ENCODE measurements at regions not wholly inside any gene's neighbourhood (a gene's known extent, or its start where the extent isn't known, plus 50 kb on each side); places are given as distances from the start of the nearest gene placed in this dataset.

DNA sequence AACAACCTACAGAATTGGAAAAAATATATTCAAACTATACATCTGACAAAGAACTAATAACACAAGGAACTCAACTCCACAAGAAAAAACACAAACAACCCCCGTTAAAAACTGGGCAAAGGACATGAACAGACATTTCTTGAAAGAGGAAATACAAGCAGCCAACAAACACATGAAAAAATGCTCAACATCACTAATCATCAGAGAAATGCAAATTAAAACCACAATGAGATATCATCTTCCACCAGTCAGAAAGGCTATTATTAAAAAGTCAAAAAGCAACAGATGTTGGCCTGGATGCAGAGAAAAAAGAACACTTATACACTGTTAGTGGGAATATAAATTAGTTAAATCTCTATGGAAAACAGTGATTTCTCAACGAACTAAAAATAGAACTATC lies 82.6 kb upstream of the CCDC91 start:
- TF ChIP-seq, protein P1, sequence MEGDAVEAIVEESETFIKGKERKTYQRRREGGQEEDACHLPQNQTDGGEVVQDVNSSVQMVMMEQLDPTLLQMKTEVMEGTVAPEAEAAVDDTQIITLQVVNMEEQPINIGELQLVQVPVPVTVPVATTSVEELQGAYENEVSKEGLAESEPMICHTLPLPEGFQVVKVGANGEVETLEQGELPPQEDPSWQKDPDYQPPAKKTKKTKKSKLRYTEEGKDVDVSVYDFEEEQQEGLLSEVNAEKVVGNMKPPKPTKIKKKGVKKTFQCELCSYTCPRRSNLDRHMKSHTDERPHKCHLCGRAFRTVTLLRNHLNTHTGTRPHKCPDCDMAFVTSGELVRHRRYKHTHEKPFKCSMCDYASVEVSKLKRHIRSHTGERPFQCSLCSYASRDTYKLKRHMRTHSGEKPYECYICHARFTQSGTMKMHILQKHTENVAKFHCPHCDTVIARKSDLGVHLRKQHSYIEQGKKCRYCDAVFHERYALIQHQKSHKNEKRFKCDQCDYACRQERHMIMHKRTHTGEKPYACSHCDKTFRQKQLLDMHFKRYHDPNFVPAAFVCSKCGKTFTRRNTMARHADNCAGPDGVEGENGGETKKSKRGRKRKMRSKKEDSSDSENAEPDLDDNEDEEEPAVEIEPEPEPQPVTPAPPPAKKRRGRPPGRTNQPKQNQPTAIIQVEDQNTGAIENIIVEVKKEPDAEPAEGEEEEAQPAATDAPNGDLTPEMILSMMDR (IDR thresholded peaks at IDR 0.05; ENCODE audit: low read depth, low read length): no peak
- no peak overlapping the region for H3K4me3 ChIP-seq (ENCODE audit: low read depth, low read length)

DNA sequence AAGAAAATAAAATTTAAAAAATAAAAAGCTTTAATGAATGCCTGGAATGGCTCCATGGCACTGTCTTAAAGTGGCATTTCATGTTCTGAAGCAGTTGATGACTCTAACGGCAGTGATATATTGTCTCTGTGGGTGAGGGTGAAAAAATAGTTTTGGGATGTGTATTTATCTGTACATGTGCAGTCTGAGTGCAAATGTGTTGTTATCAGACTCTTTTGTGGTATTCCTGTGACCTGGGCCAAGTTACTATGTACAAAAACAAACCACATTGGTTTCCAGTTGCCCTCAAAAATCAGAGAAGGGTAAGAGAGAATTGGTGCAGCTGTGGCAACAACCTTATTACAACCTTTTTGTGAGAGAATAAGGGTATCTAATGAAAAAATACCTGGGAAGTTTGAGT lies 81.7 kb upstream of the CCDC91 start:
- TF ChIP-seq, protein P1 (IDR thresholded peaks at IDR 0.05; ENCODE audit: low read depth, low read length): no peak
- no peak overlapping the region for H3K4me3 ChIP-seq (ENCODE audit: low read depth, low read length)

DNA sequence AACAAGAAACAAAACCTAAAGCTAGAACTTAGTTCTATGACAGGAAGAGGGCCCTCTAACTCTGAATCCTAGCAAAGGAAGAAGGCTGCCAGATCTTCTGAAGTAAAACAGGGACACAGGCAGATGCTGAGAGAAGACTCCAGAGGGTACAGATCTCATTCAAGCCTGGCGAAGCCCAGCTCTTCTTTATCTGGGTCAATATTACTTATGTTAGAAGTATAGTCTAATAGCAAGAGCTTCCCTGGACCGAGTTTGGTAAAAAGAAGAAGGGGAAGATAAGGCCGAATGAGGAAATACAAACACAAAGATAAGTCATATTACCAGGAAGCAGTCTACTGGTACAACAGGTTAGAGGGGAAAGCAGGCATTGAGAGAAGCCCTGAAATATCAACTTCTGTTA lies 79.9 kb upstream of the CCDC91 start:
- TF ChIP-seq, protein P1 (IDR thresholded peaks at IDR 0.05; ENCODE audit: low read depth, low read length): no peak
- no peak overlapping the region for H3K4me3 ChIP-seq (ENCODE audit: low read depth, low read length)

DNA sequence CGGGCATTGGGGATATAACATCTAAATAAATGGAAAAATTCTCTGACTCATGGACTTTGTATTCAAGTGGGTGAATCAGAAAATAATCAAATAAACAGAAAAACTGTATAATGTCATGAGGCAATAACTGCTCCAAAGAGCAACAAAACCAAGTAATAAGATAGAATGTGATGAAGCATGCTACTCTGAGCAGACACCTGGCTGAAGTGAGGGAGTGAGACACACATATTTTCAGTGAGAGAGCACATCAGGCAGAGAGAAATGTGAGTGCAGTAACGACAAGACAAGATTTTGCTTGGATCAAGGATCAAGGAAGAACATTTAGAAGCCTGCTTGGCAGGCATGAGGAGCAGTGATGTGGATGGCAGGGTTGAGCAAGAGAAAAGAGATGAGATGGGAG lies 75.8 kb upstream of the CCDC91 start:
- no peak overlapping the region for H3K4me3 ChIP-seq (ENCODE audit: low read depth, low read length)
- TF ChIP-seq, protein P1 (IDR thresholded peaks at IDR 0.05; ENCODE audit: low read depth, low read length): no peak

DNA sequence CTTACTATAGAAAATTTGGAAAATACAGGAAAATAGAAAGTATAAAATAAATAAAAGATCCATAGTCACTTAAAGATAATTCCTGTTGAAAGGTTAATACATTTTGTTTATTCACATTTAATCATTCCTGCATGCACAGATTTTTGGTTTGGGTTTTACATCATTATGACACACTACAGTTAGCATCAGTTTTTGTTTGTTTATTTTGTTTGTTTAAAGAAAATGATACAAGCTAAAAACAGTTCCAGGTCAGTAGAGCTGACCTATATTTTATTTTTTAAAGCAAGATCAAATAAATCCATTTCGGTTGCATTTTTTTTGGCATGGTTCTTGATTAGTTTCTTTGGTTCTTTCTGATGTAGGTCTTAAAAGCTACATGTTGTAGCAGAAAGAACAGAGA lies 68.8 kb upstream of the CCDC91 start:
- TF ChIP-seq, protein P1 (IDR thresholded peaks at IDR 0.05; ENCODE audit: low read depth, low read length): no peak
- no peak overlapping the region for H3K4me3 ChIP-seq (ENCODE audit: low read depth, low read length)

DNA sequence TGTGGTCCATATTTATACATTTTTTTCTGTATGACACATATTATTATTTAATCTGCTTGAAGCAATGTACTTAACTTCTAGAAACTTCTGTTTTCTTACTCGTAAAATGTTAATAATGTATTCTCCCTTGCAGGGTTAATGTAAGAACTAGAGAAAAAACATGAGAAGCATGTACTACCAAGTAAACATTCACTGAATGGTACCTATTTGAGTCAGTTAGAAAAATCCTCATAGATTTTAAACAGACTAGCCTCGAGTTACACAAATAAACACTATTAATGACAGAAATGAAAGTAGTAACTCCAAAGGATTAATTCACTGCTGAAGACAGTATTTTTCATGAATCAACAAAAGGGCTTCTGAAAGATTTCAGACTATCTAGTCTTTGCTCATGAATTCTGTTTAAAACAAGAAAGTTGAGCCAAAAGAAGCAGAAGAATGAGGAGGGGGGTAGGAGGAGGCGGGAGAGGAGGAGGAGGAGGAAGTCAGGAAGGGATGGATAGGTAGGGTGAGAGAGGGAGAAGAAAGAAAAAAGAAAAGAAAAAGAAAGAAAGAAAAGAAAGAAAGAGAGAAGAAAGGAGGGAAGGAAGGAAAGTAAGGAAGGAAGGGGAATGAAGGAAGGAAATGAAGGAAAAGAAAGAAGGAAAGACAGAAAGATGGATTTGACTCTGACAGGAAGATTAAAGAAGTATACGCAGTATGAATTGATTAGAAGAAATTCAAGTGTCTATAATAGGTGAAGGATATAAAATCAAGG lies 68.2 kb upstream of the CCDC91 start:
- TF ChIP-seq, protein P1 (IDR thresholded peaks at IDR 0.05; ENCODE audit: low read depth, low read length): no peak
- H3K4me3 ChIP-seq (ENCODE audit: low read depth, low read length): peak overlapping the region; percentile 16; the same call in 1 of the 2 replicates

DNA sequence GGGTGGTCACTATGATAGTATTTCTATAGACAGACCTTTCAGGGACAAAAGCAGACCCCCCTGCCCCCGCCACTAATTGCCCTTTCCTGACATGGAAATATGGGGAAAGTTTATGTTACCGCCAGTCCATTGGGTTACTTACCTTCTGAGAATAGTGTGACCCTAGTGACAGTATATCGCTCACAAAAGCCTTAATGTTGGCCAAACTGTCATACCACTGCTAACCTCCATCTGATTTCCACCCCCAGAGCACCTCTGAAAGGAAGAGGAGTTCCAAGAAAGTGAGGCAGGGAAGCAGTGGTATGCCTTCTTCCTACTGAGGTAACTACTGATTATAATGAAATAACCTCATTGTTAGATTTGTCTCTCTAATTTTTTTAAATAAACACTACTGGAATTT lies 67.5 kb upstream of the CCDC91 start:
- TF ChIP-seq, protein P1 (IDR thresholded peaks at IDR 0.05; ENCODE audit: low read depth, low read length): no peak
- H3K4me3 ChIP-seq (ENCODE audit: low read depth, low read length): no peak overlapping the region

Measured in WI38 (cell line).